Fibroblast of pulmonary artery (primary cell): ENCODE measurements at regions not wholly inside any gene's neighbourhood (a gene's known extent, or its start where the extent isn't known, plus 50 kb on each side); places are given as distances from the start of the nearest gene placed in this dataset.

Experiments used
- DNase-seq: peaks from one replicate; pipeline ENCODE4 v3.0.0-alpha.2; 2010; ENCODE audit warnings: low read depth
- H3K4me3 ChIP-seq: replicated peaks from 2 replicates; pipeline ENCODE4 v1.5.1; 2011; ENCODE audit warnings: low read depth, mild to moderate bottlenecking, control low read depth, low read length, moderate library complexity
- CTCF ChIP-seq: IDR thresholded peaks from 2 replicates; pipeline ENCODE4 v1.5.1; 2011; ENCODE audit warnings: mild to moderate bottlenecking, control low read depth, low read length, inconsistent platforms; ENCODE audit errors: missing control alignments

GRCh38 chr1:80994934-80995333, 805.8 kb upstream of the ADGRL2 start:
- no peak overlapping the region for H3K4me3 ChIP-seq
- DNase-seq: peak; percentile 22
- TF ChIP-seq CTCF: no peak

GRCh38 chr1:80994038-80994437, 806.7 kb upstream of the ADGRL2 start:
- no peak for TF ChIP-seq CTCF
- no peak for DNase-seq
- H3K4me3 ChIP-seq: no peak overlapping the region

GRCh38 chr1:80993154-80993980, 807.4 kb upstream of the ADGRL2 start:
- TF ChIP-seq CTCF: no peak
- H3K4me3 ChIP-seq: no peak overlapping the region
- DNase-seq: no peak

GRCh38 chr1:80989455-80989854, 811.3 kb upstream of the ADGRL2 start:
- DNase-seq: no peak

GRCh38 chr1:80988926-80989325, 811.8 kb upstream of the ADGRL2 start:
- H3K4me3 ChIP-seq: no peak overlapping the region
- TF ChIP-seq CTCF: no peak
- no peak for DNase-seq

More at GRCh38 chr1:80989455-80989854, 811.3 kb upstream of the ADGRL2 start:
- H3K4me3 ChIP-seq: no peak overlapping the region
- no peak for TF ChIP-seq CTCF

- TF ChIP-seq CTCF: no peak
- H3K4me3 ChIP-seq: no peak overlapping the region
- DNase-seq: no peak
These were observed 812.9 kb upstream of the ADGRL2 start for GRCh38 chr1:80987824-80988223.

GRCh38 chr1:80987106-80987505, 813.6 kb upstream of the ADGRL2 start:
- no peak for TF ChIP-seq CTCF
- DNase-seq: peak; percentile 62
- H3K4me3 ChIP-seq: no peak overlapping the region
